Tibial artery (tissue), 4 donors: ENCODE measurements at regions not wholly inside any gene's neighbourhood (a gene's known extent, or its start where the extent isn't known, plus 50 kb on each side); places are given as distances from the start of the nearest gene placed in this dataset.

Experiments used
- DNase-seq, 2 donors: peaks; one replicate each; pipeline ENCODE4 v3.0.0-alpha.2; 2019
- H3K27ac ChIP-seq, 2 donors: fragments of 200-600 bp; sonication (generic) in 1 of 2; 1 replicate in 1 of 2; 2 replicates in 1 of 2; pipeline ENCODE4 v1.5.1; 2018 to 2019; ENCODE audit warnings: mild to moderate bottlenecking in 1 of 2
- H3K27me3 ChIP-seq, 2 donors: fragments of 200-600 bp; sonication (generic) in 1 of 2; one replicate each; pipeline versions ENCODE4 v1.5.1 to v1.6.0; 2016 to 2019
- H3K36me3 ChIP-seq, 3 donors: fragments of 200-600 bp; sonication (generic) in 2 of 3; one replicate each; pipeline ENCODE4 v1.5.1; 2016 to 2019; ENCODE audit warnings: mild to moderate bottlenecking in 2 of 3
- H3K4me1 ChIP-seq, 4 donors: fragments of 200-600 bp; sonication (generic) in 2 of 4; 1 replicate in 3 of 4; 2 replicates in 1 of 4; pipeline ENCODE4 v1.5.1; 2016 to 2019
- H3K4me3 ChIP-seq, 2 donors: fragments of 200-600 bp; sonication (generic) in 1 of 2; 1 replicate in 1 of 2; 2 replicates in 1 of 2; pipeline ENCODE4 v1.5.1; 2018 to 2019; ENCODE audit warnings: mild to moderate bottlenecking in 2 of 2
- H3K9me3 ChIP-seq, 3 donors: fragments of 200-600 bp; sonication (generic) in 1 of 3; one replicate each; pipeline ENCODE4 v1.5.1; 2016 to 2019
- intact Hi-C: fragments of 100-400 bp; cut with DNase I; formaldehyde crosslinking; loops from one replicate; pipeline ENCODE4 v1.15.0; 2023; ENCODE audit warnings: low total_unique reads
- TF ChIP-seq, protein P1 (sequence below), 2 experiments: fragments of 200-600 bp in 1 of 2; fragments of 450-650 bp in 1 of 2; IDR thresholded peaks; one replicate each; pipeline ENCODE4 v1.5.1; 2017 to 2019; ENCODE audit warnings: antibody characterized with exemption in 2 of 2, mild to moderate bottlenecking in 1 of 2, moderate library complexity in 1 of 2

DNA sequence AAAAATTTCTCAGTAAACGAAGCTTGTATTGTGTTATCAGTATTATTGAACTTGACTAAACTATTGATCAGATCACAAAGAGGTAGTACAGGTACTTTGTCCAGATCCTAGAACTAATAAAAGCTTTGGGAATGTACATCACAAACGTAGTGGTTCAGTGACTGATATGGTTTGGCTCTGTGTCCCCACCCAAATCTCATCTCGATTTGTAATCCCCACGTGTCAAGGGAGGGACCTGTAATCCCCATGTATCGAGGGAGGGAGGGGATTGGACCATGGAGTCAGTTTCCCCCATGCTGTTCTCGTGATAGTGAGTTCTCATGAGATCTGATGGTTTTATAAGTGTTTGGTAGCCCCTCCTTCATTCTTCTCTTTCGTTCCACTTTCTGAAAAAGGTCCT is 100.9 kb downstream of the ARRDC3 start:
- Histone ChIP-seq H3K9me3 (no peaks in the 10 kb centered on the region), H3K27me3 (no peaks in the 10 kb centered on the region), H3K36me3 (no peaks in the 10 kb centered on the region), H3K4me1 (peaks cover 0 to 21% (median 3%) of the 10 kb centered on the region in 4 donors), H3K27ac (peak overlapping the region in 1 of 2 donors; percentile 94), H3K4me3 (no peak overlapping the region)
- intact Hi-C loops, result no loop called here
- no peak for DNase-seq
- TF ChIP-seq, protein P1, sequence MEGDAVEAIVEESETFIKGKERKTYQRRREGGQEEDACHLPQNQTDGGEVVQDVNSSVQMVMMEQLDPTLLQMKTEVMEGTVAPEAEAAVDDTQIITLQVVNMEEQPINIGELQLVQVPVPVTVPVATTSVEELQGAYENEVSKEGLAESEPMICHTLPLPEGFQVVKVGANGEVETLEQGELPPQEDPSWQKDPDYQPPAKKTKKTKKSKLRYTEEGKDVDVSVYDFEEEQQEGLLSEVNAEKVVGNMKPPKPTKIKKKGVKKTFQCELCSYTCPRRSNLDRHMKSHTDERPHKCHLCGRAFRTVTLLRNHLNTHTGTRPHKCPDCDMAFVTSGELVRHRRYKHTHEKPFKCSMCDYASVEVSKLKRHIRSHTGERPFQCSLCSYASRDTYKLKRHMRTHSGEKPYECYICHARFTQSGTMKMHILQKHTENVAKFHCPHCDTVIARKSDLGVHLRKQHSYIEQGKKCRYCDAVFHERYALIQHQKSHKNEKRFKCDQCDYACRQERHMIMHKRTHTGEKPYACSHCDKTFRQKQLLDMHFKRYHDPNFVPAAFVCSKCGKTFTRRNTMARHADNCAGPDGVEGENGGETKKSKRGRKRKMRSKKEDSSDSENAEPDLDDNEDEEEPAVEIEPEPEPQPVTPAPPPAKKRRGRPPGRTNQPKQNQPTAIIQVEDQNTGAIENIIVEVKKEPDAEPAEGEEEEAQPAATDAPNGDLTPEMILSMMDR (IDR thresholded peaks at IDR 0.05), result no peak

DNA sequence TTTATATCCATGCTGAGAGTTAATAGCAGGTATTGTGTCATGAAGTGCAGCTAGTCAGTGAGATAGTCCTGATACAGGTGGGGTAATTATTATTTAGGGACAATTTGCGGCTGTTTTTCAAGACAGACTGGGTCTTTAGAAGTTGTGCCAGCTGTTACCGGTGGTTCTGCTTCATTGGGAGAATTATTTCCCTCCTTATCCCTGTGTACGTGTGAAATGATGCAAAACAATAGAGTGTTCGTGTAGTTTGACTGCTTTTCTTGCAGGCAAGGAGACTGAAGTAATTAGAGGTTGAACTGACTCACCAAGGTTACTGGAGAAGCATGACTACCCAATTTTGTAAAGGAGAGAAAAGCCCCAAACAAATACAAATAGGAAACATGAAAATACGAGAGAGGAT is 101.7 kb downstream of the ARRDC3 start:
- no peaks in the 10 kb centered on the region for H3K27me3 ChIP-seq
- TF ChIP-seq, protein P1 (IDR thresholded peaks at IDR 0.05), result no peak
- peaks cover 0 to 21% (median 3%) of the 10 kb centered on the region in 4 donors for H3K4me1 ChIP-seq
- H3K9me3 ChIP-seq, result no peaks in the 10 kb centered on the region
- no peak overlapping the region for H3K4me3 ChIP-seq
- H3K36me3 ChIP-seq, result no peaks in the 10 kb centered on the region
- DNase-seq, result no peak
- peak overlapping the region; percentile 80 to 94 for H3K27ac ChIP-seq
- intact Hi-C loops, result loop anchor here (2.0 kb wide), 1 partner anchor 99 kb away; no protein-coding TSS in a partner anchor

GRCh38 chr5:91280362-91281269 is 102.5 kb downstream of the ARRDC3 start:
- H3K27ac ChIP-seq, result peak overlapping the region; percentile 80 to 94
- H3K4me3 ChIP-seq, result peak overlapping the region; percentile 58 to 59
- TF ChIP-seq, protein P1 (IDR thresholded peaks at IDR 0.05), result no peak
- peaks cover 0 to 21% (median 3%) of the 10 kb centered on the region in 4 donors for H3K4me1 ChIP-seq
- no peaks in the 10 kb centered on the region for H3K27me3 ChIP-seq
- intact Hi-C loops, result loop anchor here (2.0 kb wide), 1 partner anchor 100 kb away; no protein-coding TSS in a partner anchor
- peak; percentile 88 to 97 for DNase-seq
- no peaks in the 10 kb centered on the region for H3K9me3 ChIP-seq
- no peaks in the 10 kb centered on the region for H3K36me3 ChIP-seq

GRCh38 chr5:91277840-91278239 is 105.3 kb downstream of the ARRDC3 start:
- H3K27ac ChIP-seq, result no peak overlapping the region
- H3K4me3 ChIP-seq, result no peak overlapping the region
- intact Hi-C loops, result no loop called here
- peaks cover 0 to 10% (median 3%) of the 10 kb centered on the region in 4 donors for H3K4me1 ChIP-seq
- H3K36me3 ChIP-seq, result no peaks in the 10 kb centered on the region
- H3K27me3 ChIP-seq, result no peaks in the 10 kb centered on the region
- no peaks in the 10 kb centered on the region for H3K9me3 ChIP-seq
- no peak for DNase-seq
- TF ChIP-seq, protein P1 (IDR thresholded peaks at IDR 0.05), result no peak

GRCh38 chr5:91277093-91277626 is 106.0 kb downstream of the ARRDC3 start:
- no peak overlapping the region for H3K27ac ChIP-seq
- H3K4me1 ChIP-seq, result peaks cover 0 to 13% (median 3%) of the 10 kb centered on the region in 4 donors
- H3K36me3 ChIP-seq, result no peaks in the 10 kb centered on the region
- no peaks in the 10 kb centered on the region for H3K9me3 ChIP-seq
- H3K4me3 ChIP-seq, result no peak overlapping the region
- intact Hi-C loops, result no loop called here
- TF ChIP-seq, protein P1 (IDR thresholded peaks at IDR 0.05), result no peak
- H3K27me3 ChIP-seq, result no peaks in the 10 kb centered on the region
- DNase-seq, result no peak
